22Rv1 (cell line): ENCODE measurements at regions not wholly inside any gene's neighbourhood (a gene's known extent, or its start where the extent isn't known, plus 50 kb on each side); places are given as distances from the start of the nearest gene placed in this dataset.

ENCODE experiments used
- ZFX ChIP-seq: fragments of 450-650 bp; IDR thresholded peaks from 2 replicates; pipeline ENCODE4 v1.6.1; 2017; ENCODE audit warnings: antibody characterized with exemption, borderline replicate concordance
- TF ChIP-seq, protein P1 (sequence below): fragments of 450-650 bp; IDR thresholded peaks from 2 replicates; pipeline ENCODE4 v1.5.1; 2017; ENCODE audit warnings: mild to moderate bottlenecking

GRCh38 chr16:88130016-88130415 is 178.8 kb downstream of the BANP start:
- TF ChIP-seq, protein P1, sequence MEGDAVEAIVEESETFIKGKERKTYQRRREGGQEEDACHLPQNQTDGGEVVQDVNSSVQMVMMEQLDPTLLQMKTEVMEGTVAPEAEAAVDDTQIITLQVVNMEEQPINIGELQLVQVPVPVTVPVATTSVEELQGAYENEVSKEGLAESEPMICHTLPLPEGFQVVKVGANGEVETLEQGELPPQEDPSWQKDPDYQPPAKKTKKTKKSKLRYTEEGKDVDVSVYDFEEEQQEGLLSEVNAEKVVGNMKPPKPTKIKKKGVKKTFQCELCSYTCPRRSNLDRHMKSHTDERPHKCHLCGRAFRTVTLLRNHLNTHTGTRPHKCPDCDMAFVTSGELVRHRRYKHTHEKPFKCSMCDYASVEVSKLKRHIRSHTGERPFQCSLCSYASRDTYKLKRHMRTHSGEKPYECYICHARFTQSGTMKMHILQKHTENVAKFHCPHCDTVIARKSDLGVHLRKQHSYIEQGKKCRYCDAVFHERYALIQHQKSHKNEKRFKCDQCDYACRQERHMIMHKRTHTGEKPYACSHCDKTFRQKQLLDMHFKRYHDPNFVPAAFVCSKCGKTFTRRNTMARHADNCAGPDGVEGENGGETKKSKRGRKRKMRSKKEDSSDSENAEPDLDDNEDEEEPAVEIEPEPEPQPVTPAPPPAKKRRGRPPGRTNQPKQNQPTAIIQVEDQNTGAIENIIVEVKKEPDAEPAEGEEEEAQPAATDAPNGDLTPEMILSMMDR = no peak
- no peak for TF ChIP-seq ZFX
